HG02973 (cell line): ENCODE measurements at regions not wholly inside any gene's neighbourhood (a gene's known extent, or its start where the extent isn't known, plus 50 kb on each side); places are given as distances from the start of the nearest gene placed in this dataset.

Experiments
- ATAC-seq: cut with Tn5 transposase; IDR thresholded peaks from one replicate; pipeline ENCODE4 v1.9.1; 2021; ENCODE audit warnings: moderate library complexity; ENCODE audit not compliant: unreplicated experiment

DNA sequence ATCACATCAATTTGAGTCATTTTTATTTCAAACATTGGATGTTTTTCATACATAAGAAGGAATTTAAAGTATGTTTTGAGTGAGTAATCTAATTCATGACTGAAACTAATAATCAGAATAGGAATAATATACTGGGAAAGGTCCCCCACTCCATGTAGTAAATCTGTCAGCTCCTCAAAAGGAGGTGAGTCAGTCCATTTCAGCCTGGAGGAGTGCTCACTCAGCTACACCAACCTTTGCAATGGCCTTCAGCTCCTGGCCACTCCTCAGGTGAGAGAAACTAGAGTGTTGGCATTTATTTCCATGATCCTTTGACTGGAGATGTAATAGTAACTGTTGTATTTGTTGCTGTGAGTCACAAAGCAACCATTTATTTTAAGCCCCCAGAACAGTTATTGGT lies 744.9 kb upstream of the ARRDC4 start:
- ATAC-seq = no peak

DNA sequence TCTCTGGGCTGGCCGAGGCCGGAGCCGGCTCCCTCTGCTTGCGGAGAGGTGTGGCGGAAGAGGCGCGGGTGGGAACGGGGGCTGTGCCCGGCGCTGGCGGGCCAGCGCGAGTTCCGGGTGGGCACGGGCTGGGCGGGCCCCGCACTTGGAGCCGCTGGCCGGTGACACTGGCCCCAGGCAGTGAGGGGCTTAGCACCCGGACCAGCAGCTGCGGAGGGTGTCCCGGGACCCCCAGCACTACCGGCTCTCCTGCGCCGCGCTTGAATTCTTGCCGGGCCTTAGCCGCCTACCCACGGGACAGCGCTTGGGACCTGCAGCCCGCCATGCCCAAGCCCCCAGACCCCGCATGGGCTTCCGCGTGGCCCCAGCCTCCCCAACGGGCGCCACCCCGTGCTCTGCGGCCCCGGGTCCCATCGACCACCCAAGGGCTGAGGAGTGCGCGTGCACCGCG lies 736.3 kb upstream of the ARRDC4 start:
- no peak for ATAC-seq

GRCh38 chr15:97234851-97235610 lies 725.5 kb upstream of the ARRDC4 start:
- no peak for ATAC-seq

DNA sequence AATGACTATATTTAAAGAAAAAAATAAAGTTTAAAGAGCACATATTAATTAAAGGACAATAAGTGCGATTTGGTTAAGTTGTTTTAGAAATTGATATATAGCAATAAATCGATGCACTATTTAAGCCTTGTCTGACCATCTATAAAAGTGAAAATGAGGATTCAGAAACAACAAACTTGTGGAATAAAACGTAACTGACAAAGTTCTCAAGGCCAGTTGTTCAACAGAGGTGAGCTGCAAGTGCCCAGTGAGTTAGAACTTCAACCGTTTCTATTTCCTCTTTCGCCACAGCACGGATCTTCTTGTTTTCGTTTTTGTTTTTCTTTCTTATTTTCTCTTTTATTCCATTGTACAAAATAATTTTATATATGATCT lies 724.9 kb upstream of the ARRDC4 start:
- ATAC-seq = no peak

GRCh38 chr15:97236140-97236539 lies 724.4 kb upstream of the ARRDC4 start:
- ATAC-seq = no peak

GRCh38 chr15:97237160-97237559 lies 723.3 kb upstream of the ARRDC4 start:
- ATAC-seq = no peak

DNA sequence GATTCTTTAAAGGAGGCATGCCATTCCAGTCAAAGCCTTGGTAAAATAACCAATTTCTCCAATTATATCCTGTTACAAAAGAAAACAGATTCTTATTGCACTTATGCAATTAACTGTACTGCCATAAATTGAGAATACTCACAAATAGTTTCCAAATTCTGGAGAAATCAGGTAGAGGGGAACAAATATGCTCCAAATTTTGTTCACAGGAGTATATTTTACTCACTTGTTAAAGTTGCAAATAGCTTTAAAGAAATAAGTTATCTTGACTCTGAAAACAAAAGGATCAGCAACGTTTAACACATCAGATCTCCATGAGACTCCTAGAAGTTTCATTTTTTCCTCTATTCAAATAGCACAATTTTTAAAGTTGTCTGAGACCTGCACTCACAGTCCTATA lies 712.1 kb upstream of the ARRDC4 start:
- no peak for ATAC-seq

- ATAC-seq = no peak
Measured at GRCh38 chr15:97259943-97260342, 700.6 kb upstream of the ARRDC4 start.

GRCh38 chr15:97301166-97301565 lies 659.3 kb upstream of the ARRDC4 start:
- ATAC-seq = no peak

DNA sequence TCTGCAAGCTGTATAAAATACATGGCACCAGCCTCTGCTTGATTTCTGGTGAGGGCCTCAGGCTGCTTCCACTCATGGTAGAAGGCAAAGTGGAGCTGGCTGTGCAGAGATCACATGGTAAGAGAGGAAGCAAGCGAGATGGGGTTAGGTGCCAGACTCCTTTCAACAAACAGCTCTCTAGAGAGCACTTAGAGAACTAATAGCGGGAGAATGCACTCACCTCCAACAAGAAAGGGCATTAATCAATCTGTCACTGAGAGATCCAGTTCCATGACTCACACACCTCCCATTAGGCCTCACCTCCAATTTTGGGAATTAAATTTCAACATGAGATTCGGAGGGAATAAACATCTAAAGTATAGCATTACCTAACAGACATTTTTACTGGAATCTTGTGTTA lies 644.1 kb upstream of the ARRDC4 start:
- no peak for ATAC-seq

DNA sequence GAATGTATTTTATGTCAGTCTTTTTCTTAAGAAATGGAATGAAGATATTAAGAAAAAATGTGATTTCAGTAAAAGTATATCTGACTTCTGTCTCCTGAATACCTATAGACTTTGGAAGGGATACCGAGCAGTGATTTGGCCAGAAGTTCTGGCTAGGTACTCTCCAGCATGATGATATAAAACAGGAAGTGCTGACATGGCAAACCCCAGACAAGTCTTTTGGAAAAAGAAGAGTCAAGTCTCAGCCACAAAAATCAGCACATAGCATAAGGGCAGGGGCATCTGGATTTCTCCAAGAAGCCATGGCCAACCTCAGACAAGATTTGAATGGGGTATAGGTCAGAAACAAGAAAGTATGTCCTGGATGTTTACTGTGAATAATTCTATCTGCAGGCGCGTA lies 643.3 kb upstream of the ARRDC4 start:
- no peak for ATAC-seq

- ATAC-seq = no peak
Measured at GRCh38 chr15:97319291-97319690, 641.2 kb upstream of the ARRDC4 start.

- ATAC-seq = no peak
Measured at GRCh38 chr15:97346221-97346620, 614.3 kb upstream of the ARRDC4 start.

DNA sequence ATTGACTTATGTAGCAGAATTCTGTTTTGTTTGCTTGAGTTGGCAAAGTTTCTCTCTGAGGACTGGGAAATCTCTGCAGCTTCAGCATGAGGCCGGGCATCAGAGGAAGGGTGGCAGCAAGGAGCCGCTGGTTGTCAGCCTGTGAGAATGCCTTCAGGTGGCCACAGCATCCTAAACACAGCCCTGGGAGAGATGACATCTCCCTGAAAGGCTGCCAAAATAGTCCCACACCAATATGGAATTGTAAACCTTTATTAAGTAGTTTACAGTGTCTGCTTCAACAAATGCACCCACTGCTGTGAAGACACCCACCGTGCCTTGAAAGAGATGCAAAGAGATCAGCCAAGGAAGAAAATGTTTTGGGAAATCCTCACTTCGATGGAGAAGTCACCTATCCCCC lies 609.7 kb upstream of the ARRDC4 start:
- no peak for ATAC-seq

- ATAC-seq = no peak
Measured at GRCh38 chr15:97383516-97383915, 577.0 kb upstream of the ARRDC4 start.

- no peak for ATAC-seq
Measured at GRCh38 chr15:97386940-97387339, 573.6 kb upstream of the ARRDC4 start.

DNA sequence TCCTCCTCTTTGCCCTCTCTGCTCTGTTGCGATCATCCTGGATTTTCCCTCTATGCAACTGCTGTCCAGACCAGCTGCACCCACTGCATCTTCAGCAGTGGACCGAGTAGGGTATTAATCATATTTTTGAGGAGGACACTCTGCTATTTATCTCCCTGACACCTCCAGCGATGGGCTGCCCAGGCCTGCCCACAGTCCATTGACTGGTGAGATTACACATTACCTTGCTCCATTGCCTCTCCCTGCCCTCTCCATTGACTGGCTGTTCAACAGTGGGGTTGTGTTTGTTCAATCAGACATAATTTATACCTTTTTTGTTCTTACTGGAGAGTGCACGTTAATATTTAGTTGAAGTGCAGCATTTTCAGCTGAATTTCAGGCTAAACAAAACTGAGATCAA lies 559.3 kb upstream of the ARRDC4 start:
- no peak for ATAC-seq

DNA sequence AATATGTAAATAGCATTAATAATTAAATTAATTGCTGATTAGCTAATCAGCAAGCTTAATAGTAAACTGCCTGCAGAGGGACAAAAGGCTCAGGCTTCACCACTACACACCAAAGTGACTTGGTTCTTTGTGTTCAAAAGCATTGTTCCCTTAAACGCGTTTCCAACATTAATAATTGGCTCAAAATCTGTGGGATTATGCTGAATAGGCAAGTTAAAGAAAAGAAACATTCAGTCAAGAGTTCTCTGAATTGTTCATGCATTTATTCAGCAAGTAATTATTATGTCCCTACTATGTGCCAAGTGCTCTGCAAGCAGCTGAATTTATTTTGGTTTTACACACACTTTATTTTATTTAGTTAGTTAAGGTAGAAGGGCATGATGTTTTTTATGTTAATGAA lies 558.5 kb upstream of the ARRDC4 start:
- ATAC-seq = no peak

DNA sequence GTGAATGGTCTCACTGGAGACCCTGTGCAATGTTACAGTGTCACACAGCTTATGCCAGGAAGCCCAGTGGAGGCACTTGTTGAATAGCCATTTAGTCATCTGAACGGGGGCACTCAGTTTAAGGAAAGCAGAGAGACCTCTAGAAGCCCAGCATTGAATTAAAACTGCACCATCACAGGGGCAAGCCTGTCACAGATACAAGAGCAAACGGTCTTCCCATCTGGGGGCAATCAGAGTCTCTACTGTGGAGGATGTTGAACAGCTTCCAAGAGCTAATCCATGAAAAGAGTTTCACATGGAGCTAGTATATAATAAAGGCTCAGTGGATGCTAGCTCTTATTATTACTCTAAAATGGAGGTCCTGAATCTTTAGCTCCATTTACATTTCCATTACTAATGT lies 553.7 kb upstream of the ARRDC4 start:
- ATAC-seq = no peak

- no peak for ATAC-seq
Measured at GRCh38 chr15:97410897-97411575, 549.5 kb upstream of the ARRDC4 start.

DNA sequence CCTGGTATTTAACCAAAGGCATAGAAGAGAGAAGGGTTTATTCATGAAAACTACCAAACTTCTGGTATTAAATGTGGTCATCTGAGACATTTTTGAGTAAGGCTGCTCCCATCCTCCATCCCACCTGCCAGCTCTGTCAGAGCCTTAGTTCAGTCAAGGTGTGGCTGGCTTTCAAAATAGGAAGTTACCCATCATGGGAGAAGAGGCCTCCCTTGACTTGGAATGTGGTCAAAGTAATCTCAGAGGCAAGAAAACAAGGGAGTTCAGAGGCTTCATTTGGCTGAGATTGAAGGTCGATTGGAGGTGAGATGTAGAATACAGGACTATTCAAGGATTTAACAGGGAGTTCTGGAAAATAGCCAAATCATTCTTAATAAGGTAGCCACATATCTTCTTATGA lies 540.4 kb upstream of the ARRDC4 start:
- no peak for ATAC-seq

- no peak for ATAC-seq
Measured at GRCh38 chr15:97425596-97425995, 534.9 kb upstream of the ARRDC4 start.

DNA sequence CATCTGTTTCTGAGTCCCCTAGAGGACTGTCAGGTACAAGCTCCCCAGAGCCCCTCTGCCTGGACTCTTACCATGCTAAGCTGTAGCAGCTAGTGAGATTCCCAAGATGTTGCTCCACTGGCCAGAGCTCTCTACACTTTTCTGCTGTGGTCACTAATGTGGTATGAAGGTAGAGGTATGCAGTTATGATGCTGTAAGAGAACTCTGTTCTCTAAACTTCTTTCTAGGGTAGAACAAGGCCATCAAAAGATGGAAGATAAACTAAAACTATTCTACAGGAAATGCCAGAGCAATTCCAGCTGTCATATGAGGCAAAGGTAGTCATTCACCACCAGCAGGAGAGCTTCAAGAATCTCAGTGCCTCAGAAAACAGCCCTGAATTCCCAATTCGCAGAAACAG lies 517.4 kb upstream of the ARRDC4 start:
- no peak for ATAC-seq
